HG02884 (cell line): ENCODE measurements at regions not wholly inside any gene's neighbourhood (a gene's known extent, or its start where the extent isn't known, plus 50 kb on each side); places are given as distances from the start of the nearest gene placed in this dataset.
"Not testable (repeated sequence)": the region's sequence is repeated elsewhere in the genome, so short reads cannot be mapped to it uniquely, and the experiment has no call there.

Experiments used
- ATAC-seq: cut with Tn5 transposase; IDR thresholded peaks from one replicate; pipeline ENCODE4 v1.9.1; 2021; ENCODE audit warnings: mild to moderate bottlenecking, moderate library complexity; ENCODE audit not compliant: unreplicated experiment

DNA sequence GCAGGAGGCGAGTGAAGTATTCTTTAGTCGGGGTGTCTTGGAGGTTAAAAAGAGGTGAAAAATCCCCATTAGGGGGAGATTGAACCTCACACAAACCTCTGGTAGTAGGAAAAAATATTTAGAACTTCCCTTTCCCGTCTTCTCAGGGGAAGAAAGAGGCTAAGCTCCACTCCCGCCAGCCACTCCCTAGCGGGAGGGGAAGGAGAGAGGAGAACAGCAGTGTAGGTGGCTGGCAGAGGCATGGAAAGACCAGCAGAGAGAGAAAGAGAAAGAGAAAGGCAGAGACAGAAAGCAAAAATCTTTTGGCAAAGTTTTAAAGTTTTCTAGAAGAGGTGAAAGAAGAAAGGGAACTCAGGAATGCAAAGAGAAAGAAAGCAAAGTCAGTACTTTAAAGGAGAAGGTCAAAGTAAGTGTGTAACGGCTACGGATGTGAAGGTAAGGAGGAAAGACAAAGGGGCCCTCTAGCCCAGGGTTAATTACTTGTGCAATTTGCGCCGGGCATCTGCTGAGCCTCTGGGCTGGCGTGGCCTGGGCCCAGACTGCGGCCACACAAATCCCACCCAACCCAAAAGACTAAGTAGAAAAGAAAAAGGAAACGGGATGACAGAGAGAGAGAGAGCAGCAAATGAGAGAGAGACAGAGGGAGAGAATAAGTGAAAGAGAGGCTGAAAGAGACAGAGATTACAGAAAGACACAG is 72.3 kb upstream of the ZNF746 start:
- no peak for ATAC-seq

DNA sequence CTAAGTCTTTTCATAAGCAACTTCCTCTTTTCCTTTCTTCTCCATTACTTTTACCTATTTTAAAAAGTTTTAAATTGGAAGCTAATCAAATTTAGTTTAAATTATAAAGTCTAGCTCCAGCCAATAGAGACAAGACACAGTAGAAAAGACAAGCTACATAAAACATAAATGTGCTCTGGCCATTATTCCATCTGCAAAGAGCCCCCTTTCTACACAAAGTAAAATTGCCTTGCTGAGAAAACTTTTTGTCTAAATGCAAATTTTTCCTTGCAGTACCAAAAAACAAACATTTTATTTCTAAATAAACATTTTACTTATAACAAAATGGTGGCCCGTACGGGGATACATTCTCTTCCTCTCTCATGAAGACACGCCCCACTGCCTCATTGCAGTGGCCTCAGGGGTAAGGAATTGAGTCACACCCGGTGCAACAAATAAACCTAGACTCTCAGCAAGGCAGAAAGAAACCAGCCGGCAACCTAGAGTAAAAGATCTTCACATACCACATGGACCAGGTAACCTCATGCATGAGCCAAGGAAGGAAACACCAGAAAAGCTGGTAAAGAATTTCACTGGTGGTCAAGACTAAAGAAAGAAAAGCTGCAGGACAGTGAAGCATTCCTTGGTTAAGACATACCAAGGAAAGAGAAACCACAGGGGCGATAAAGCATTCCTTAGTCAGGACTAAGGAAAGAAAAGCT is 71.6 kb upstream of the ZNF746 start:
- no peak for ATAC-seq

DNA sequence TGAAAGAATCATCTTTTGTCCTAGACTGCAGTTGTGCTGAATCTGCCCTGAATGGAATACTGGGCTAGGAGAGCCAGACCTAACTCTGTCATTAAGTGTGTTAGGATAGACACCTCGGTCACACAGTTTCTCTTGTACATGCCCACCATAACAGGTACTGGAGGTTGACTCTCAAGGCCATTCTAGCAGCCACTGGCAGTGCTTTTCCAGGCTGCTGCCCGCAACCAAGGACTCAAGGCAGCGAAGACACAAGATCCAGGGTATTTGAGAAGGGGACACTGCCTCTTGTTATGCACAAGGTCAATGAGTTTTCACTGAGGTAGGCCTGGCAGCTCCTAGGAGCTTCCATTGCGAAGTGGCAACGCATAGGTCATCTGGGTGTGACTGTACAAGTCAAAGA is 70.6 kb upstream of the ZNF746 start:
- ATAC-seq: no peak

DNA sequence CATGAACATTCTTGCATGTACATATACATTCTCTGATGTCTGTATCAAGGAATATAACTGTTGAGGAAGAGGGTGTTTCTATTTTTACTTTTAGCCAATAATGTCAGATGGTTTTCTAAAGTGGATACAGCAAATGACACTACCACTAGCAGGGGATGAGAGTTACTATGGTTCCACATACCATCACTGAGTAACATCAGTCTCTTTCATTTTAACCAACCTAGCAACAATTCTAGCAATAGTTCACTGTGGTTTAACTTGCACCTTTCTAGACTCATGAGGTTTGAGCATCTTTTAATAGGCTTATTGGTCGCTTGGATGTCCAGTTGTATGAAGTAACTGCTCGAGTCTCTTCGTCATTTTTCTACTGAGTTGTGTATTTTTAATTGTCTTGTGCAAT is 68.5 kb upstream of the ZNF746 start:
- no peak for ATAC-seq

DNA sequence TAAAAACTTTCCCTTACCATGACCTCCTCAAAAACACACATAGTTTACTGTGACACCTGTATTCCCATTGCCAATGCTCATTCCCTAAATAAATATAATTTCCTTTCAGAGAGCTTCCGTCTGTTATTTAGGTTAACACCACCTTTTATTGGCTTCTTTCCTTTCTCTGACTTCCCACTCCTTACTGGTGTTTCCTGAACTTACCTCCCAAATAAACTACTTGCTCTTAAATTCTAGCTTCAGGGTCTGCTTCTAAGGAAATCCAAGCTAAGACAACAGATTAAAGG is 67.4 kb upstream of the ZNF746 start:
- ATAC-seq: no peak

DNA sequence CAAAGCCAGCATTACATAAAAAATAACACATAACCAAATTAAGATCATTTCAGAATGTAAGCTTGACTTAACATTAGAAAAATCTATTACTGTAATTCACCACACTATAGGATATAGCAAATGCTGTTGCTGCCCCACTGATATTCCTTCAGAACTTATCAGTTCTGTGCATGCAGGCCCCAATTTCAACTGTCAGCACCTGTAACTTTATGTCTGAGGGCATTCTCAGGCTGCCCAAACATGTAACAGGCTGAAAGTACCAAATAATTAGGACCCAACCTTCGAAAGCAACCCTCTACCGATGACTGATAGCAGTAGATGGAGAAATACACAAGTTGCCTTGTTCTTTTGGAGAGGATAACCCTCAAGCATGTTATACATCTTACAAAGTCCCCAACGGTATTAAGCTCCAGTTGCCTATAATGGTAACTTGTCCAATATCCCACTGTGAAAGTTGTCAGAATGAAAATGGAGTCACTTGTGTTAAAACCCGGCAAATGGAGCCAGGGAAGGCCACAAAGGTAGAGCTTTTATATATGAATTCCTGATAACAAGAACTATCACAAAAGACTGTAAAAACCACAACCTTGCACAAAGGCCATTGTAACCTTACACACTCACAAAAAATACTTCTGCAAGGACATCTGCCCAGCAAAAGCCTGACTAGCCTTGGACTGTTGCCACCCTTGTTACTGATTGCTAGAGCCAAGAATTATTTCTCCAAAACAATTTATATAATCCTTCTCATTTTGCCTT is 66.9 kb upstream of the ZNF746 start:
- ATAC-seq: no peak

DNA sequence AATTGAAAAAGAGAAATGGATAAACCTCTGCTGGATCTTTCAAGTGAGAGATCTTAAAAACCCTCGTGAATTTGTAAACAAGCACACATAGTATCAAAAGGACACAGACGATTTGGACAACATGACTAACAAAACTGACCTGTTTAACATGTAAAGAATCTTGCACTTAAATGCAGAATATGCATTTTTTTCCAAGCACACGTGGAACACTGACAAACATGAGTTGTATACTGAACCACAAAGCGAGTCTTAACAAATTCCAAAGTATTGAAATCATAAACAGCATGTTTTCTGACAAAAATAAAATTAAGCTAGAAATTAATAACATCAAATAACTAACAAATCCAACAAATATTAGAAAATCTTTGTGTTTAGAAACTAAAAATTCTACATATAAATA is 65.0 kb upstream of the ZNF746 start:
- ATAC-seq: no peak

DNA sequence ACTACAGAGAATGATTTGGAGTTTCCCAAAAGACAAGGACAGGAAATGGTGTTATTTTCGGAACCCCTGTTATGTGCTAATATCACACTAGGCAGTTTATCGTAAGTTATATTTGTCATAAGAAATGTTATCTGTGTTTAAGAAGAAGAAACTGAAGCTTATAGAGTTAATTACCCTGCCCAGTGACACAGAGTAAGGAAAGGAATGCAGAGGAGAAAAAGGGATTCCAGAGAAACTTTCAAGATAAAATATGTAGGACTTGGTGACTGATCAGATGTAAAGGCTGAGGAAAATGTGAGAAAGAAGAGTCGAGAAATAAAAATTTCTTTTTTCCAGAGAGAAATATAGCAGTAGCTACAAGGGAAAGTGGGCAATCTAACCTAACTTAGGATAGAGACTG is 63.5 kb upstream of the ZNF746 start:
- no peak for ATAC-seq

DNA sequence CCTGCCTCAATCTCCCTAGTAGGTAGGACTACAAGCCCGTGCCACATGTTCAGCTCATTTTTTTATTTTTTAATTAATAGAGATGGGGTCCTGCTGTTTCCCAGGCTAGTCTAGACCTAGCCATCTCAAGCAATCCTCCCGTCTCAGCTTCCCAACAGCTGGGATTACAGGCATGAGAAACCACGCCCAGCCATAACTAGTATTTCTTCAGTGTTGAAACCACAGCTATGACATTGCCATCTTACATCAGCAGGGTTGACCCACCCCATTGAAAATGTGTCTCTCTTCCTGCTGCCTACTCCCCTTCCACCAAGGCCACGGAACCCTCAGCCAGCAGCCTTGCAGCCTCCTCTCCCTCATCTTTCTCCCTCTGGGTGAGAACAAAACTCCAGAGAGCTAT is 62.1 kb upstream of the ZNF746 start:
- no peak for ATAC-seq

DNA sequence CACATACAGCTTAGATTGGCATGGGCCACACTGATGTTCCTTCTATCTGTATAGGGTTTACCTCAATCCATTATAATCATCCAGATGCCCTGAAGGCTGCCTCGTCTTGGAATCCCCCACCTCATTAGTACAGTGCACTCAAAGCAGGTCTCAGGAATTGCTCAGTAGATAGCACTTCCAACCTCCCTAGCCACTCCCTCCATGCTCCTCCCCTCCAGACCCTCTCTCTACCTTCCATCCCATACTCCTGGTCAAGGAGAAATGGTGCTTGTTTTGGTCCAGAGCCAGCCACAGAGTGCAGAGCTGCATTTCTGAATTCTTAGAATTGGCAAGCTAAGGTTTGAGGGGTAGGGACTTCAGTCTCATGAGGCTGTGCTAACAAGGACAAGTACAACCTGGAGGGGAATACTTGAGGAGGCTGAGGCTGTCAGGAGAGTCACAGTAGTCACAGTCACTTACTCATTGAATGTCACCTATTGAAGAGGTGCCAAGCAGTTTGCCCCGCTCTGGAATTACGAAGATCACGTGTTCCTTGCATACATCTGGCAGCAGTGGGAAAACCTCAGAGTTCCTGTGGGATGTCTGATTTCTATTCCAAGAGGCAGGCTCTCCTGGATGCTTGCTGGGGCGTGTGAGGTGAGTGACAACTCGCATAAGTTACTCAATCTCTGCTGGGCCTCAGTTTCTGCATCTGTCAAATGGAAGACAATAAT is 60.7 kb upstream of the ZNF746 start:
- ATAC-seq: no peak

DNA sequence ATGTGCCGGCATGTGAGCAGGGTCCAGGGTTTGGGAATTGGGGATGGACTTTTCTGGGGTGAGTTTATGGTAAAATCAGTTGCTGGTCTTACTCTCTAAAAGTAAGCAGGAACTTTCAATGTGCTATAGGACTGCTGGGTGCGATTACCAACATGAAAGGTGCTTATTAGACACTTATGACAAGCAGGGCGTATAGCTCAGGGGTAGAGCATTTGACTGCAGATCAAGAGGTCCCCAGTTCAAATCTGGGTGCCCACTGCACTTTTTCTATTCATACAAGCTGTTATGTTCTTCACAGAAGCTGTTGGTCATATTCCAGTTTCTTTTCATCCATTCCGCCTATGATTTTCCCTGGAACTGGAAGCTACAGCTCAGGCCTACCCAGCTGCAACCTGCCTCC is 58.9 kb upstream of the ZNF746 start:
- ATAC-seq: not testable (repeated sequence)

DNA sequence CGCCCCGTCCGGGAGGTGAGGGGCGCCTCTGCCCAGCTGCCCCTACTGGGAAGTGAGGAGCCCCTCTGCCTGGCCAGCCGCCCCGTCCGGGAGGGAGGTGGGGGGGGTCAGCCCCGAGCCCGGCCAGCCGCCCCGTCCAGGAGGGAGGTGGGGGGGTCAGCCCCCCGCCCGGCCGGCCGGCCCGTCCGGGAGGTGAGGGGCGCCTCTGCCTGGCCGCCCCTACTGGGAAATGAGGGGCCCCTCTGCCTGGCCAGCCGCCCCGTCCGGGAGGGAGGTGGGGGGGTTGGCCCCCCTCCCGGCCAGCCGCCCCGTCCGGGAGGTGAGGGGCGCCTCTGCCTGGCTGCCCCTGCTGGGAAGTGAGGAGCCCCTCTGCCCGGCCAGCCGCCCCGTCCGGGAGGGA is 57.2 kb upstream of the ZNF746 start:
- not testable (repeated sequence) for ATAC-seq

DNA sequence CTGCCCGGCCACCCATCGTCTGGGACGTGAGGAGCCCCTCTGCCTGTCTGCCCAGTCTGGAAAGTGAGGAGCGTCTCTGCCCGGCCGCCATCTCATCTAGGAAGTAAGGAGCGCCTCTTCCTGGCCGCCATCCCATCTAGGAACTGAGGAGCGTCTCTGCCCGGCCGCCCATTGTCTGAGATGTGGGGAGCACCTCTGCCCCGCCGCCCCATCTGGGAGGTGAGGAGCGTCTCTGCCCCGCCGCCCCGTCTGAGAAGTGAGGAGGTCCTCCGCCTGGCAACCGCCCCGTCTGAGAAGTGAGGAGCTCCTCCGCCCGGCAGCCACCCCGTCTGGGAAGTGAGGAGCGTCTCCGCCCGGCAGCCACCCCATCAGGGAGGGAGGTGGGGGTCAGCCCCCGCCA is 56.4 kb upstream of the ZNF746 start:
- ATAC-seq: not testable (repeated sequence)

DNA sequence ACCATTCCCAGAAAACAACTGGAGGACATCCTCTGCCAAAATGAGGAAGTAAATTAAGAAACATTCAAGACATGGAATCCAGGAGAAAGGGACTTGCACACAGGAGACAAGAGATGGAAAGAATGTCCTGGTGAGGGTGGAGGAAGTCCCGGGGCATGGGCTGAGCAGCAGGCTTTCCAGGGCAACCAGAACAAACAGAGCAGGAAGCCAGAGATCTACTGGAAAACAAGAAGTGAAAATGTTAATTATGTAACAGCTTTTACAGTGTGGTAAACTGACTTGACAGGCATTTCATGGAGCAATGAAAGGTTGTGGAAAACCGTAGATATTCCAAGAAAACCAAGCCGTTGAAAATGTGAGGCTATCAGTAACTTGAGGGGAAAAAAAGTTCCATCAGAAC is 55.2 kb upstream of the ZNF746 start:
- ATAC-seq: no peak
